Stimulated activated CD8-positive, alpha-beta memory T cell treated with anti-CD3 and anti-CD28 coated beads, Interleukin-12 subunit alpha, Interleukin-12 subunit beta, amount 100 ng/mL, for 1 hour (primary cell): ENCODE measurements at regions not wholly inside any gene's neighbourhood (a gene's known extent, or its start where the extent isn't known, plus 50 kb on each side); places are given as distances from the start of the nearest gene placed in this dataset.

Experiments used
- DNase-seq: peaks from one replicate; pipeline ENCODE4 v3.0.0-alpha.2; 2020; ENCODE audit warnings: low read depth

DNA sequence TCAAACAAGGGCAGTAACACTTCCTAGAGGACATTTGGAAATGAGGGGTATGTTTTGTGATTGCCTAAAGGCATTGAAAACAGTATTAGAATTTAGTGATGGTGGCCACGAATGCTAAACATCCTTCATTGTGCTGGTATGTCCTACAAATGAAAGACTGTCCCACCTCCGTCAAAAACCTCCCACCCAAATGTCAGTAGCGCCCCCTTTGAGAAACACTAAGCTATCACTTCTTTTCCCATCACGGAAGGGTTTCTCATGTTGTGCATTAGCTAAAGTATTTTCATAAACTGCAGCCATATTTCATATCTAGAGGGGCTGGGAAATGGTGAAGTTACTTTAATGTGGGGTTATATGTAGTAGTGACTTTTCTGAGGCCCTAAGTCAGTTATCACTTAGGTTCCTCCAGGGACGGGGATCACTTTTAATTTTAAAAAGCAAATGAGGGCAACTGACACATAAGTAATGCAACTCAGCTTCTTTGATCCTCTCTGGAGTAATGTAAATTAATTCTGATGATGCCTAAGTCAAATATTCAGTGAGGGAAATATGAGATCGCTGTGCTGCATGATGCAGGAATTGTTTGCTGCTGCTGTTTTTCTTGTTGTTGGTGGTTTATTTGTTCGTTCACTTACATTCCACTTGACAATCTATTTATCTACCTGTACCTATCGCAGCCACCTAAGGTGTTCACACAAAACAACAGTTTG is 1403.4 kb upstream of the TENM4 start:
- no peak for DNase-seq

GRCh38 chr11:80843266-80843974 is 1402.6 kb upstream of the TENM4 start:
- DNase-seq = no peak

GRCh38 chr11:80842246-80842645 is 1401.4 kb upstream of the TENM4 start:
- DNase-seq = no peak

- DNase-seq = no peak
Observed at GRCh38 chr11:80841675-80842074, 1400.8 kb upstream of the TENM4 start.

GRCh38 chr11:80838153-80838552 is 1397.3 kb upstream of the TENM4 start:
- no peak for DNase-seq

DNA sequence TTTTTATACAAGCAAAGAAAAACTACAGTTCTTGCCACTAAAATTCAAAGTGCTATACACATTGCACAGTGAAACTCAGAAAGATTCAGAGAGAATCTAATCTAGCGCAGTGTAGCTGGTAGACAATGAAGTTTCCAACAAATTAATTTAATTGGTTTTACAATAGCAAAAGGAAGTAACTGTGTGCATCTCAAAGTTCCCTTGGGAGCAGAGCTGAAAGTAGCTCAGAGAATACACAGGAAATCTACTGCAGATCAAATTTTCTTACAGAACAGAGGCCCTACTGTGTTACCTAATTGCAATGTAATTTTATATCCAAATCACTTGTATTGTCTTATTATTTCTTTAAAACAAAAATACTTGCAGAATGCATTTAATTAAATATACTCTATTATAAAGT is 1396.2 kb upstream of the TENM4 start:
- no peak for DNase-seq

- no peak for DNase-seq
Observed at GRCh38 chr11:80831374-80831773, 1390.5 kb upstream of the TENM4 start.

DNA sequence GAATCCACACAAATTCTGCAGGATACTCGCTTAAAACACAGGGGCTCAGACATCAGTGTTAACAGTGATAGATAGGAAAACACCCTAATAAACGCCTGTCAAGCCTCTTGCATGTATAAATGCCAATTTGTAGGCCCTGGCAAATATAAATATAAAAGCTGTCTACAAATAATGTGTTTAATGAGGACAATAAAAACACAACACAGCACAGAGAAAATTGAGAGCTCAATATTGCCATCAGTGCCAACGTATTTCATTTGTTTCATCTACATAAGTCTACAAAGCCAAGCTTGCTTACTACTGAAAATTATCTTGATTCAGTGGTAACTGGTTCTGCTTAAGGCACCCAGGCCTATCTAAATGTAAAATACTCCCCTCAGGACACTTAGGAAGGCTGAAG is 1387.0 kb upstream of the TENM4 start:
- DNase-seq = no peak

DNA sequence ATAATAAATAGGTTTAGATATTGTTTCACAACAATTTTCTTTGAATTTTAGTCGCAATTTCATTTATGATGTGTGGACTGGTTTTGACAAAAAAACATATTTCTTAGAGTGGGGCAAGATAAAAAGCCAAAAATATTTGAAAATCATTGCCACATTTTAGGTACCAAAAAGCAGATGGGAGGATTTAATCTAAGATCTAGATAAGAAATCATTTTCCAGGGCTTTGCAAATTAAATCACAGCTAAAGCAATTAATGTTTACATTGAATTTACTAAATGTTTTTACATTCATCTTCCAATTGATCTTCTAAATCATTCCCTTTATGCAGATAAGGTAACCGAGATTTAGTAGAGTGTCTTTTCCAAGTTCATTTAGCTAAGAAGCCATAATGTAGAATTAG is 1386.0 kb upstream of the TENM4 start:
- DNase-seq = no peak

DNA sequence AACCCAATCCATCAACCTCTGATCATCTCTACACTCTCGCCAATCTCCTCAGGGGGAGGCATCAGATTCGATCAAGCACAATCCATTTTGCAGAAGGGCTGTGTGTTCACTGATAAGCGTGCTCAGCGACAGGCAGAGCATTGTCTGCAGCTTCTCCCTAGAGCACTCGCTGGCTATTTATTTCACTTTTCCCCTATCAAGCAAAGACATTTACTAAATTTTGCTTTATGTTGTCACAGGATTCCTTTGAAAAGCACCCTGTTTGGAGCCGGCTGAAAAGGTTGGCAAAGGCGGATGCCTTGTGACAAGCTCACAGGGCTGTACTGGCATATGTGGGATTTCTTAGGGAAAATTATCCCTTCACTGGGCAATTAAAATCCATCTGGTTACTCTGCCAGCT is 1381.5 kb upstream of the TENM4 start:
- no peak for DNase-seq

- no peak for DNase-seq
Observed at GRCh38 chr11:80819271-80819670, 1378.4 kb upstream of the TENM4 start.

DNA sequence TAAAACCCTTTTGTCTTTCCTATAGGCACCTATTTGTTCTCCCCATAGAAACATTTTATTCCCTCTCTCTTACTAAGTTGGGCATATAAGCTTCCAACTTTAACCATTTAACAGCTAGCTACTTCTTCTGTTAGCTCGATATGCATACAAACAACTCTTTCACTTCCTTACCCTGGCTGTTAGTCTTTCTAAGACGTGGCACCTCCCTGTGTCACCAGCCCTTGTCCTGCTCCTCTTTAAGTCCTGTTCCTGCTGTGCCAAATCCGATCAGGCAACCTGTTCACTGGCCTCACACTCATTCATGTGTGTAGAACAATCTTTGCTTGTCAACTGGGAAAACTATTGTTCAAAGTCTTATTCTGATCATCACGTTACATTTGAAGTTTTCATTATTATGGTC is 1376.1 kb upstream of the TENM4 start:
- DNase-seq = no peak

- no peak for DNase-seq
Observed at GRCh38 chr11:80816454-80816847, 1375.6 kb upstream of the TENM4 start.

- no peak for DNase-seq
Observed at GRCh38 chr11:80815752-80816453, 1375.1 kb upstream of the TENM4 start.

- DNase-seq = no peak
Observed at GRCh38 chr11:80814813-80815212, 1374.0 kb upstream of the TENM4 start.

GRCh38 chr11:80810695-80811094 is 1369.9 kb upstream of the TENM4 start:
- no peak for DNase-seq

DNA sequence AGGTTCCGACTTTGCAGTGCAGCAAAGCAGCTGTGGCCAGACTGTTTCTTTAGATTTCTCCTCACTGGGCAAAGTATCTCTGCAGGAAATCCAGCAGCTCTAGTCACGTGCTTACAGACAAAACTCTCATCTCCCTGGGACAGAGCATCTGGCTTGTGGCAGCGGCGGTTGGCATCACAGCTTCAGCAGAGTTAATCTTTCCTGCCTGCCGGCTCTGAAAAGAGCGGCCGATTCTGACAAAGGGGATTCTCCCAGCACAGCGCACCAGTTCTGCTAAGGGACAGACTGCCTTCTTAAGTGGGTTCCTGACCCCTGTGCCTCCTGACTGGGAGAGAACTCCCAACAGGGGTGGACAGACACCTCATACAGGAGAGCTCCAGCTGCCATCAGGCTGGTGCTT is 1357.3 kb upstream of the TENM4 start:
- DNase-seq = no peak

- no peak for DNase-seq
Observed at GRCh38 chr11:80783561-80783960, 1342.7 kb upstream of the TENM4 start.

GRCh38 chr11:80782135-80782885 is 1341.5 kb upstream of the TENM4 start:
- DNase-seq = no peak

GRCh38 chr11:80779905-80780605 is 1339.2 kb upstream of the TENM4 start:
- DNase-seq = no peak

- no peak for DNase-seq
Observed at GRCh38 chr11:80778941-80779340, 1338.1 kb upstream of the TENM4 start.

GRCh38 chr11:80778432-80778831 is 1337.6 kb upstream of the TENM4 start:
- DNase-seq = no peak
